NB4 (cell line): ENCODE measurements at regions not wholly inside any gene's neighbourhood (a gene's known extent, or its start where the extent isn't known, plus 50 kb on each side); places are given as distances from the start of the nearest gene placed in this dataset.

Experiments used
- DNase-seq: peaks from one replicate; pipeline ENCODE4 v3.0.0; 2010; ENCODE audit warnings: low read depth
- H3K4me3 ChIP-seq: one replicate; pipeline ENCODE4 v1.5.1; 2011; ENCODE audit warnings: mild to moderate bottlenecking, low read depth, low read length, moderate library complexity
- MYC ChIP-seq: IDR thresholded peaks from 2 replicates; pipeline ENCODE4 v1.6.1; 2011; ENCODE audit warnings: low read depth, low read length
- POLR2A ChIP-seq: IDR thresholded peaks from 2 replicates; pipeline ENCODE4 v1.6.1; 2011; ENCODE audit warnings: mild to moderate bottlenecking; ENCODE audit not compliant: insufficient read length; ENCODE audit errors: extremely low read depth
- TF ChIP-seq, protein P1 (sequence below): IDR thresholded peaks from 2 replicates; pipeline ENCODE4 v1.6.1; 2011; ENCODE audit warnings: low read depth, low read length
- TF ChIP-seq, protein P2 (sequence below): IDR thresholded peaks from one replicate; pipeline ENCODE4 v1.5.1; 2012; ENCODE audit warnings: low read depth, low read length

DNA sequence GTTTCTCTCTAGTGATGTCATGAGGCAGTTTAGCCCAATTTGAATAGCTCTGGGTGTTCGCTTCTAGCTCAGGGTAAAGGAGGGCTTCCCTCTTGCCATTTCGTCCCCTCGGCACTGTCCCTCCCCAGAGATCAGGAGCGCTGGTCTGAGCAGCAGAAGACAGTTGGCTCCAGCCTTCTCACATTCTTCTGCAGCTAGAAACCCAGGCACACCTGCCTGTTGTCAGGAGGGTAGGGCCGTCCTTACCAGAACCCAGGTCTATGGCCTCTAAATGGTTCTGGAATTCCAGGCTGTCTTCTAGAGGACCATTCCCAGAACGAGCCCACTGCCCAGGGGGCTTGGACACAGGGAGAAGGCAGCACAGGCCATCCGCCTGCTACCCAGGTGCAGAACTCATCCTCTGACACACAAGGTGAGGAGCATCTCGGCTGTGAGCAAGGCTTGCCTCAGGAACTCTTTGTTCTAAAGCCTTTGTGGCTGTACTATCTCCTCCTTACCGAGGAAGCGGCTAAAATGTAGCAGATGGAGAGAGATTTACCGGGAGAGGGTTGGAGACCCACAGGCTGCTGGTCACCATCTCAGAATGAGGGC is 255.6 kb upstream of the IRX2 start:
- H3K4me3 ChIP-seq = no peak overlapping the region
- DNase-seq = no peak
- TF ChIP-seq MYC = no peak
- TF ChIP-seq, protein P1, sequence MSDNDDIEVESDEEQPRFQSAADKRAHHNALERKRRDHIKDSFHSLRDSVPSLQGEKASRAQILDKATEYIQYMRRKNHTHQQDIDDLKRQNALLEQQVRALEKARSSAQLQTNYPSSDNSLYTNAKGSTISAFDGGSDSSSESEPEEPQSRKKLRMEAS = no peak
- TF ChIP-seq POLR2A = no peak
- TF ChIP-seq, protein P2, sequence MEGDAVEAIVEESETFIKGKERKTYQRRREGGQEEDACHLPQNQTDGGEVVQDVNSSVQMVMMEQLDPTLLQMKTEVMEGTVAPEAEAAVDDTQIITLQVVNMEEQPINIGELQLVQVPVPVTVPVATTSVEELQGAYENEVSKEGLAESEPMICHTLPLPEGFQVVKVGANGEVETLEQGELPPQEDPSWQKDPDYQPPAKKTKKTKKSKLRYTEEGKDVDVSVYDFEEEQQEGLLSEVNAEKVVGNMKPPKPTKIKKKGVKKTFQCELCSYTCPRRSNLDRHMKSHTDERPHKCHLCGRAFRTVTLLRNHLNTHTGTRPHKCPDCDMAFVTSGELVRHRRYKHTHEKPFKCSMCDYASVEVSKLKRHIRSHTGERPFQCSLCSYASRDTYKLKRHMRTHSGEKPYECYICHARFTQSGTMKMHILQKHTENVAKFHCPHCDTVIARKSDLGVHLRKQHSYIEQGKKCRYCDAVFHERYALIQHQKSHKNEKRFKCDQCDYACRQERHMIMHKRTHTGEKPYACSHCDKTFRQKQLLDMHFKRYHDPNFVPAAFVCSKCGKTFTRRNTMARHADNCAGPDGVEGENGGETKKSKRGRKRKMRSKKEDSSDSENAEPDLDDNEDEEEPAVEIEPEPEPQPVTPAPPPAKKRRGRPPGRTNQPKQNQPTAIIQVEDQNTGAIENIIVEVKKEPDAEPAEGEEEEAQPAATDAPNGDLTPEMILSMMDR = no peak

DNA sequence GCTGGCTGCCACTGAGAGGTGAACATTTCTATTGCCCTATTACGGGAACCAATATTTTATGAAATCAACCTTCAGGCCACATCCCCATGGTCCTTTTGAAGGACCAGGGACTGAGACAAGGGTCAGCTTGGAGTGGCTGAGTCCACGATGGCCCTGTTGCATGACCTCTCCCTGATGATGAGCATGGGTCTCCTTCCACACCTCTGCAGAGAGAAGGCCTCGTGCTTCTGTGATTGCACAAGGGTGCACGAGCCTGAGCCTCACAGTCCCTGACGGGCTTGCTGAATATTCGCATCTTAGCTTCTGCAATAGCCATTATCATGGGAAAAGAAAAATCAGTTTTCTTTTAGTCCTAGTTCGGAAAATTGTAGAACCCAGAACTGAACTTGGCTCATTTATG is 255.0 kb upstream of the IRX2 start:
- H3K4me3 ChIP-seq = no peak overlapping the region
- DNase-seq = no peak
- TF ChIP-seq, protein P1 = no peak
- TF ChIP-seq, protein P2 = no peak
- TF ChIP-seq POLR2A (no peak), MYC (no peak)

DNA sequence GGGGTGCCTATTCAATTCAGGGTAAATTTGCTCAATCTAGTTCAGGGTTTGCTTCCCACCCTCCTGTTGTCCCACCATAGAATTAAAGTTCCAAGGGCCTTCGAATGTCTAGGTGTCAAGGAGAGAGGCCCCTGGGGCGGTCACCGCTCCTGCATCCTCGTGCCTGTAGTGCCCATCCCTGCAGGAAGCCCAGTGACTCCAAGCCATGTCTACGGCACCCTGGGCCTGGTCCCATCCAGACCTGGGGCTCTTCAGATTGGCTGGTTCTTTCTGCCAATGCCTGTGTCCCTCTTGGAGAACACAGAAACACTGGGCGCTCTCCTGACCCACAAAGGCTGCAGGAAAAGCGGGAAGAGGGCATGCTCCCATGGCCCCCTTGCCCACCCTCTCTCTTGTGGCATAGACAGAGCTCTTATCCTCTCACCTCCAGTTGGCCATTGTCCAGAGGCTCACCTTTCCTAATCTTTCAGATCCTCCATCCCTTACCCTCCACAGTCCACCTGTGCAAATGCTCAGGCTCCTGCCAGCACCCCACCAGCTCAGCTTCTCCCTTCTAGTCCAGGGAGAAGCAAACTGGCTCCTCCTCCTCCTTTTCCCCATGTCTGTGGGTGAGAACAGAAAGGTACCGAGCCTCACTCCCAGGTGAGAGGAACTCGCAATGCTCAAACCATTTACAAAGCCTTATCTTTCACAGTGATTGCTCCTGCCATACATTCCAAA is 253.0 kb upstream of the IRX2 start:
- DNase-seq = no peak
- no peak overlapping the region for H3K4me3 ChIP-seq
- TF ChIP-seq POLR2A (no peak), MYC (no peak)
- TF ChIP-seq, protein P1 = no peak
- TF ChIP-seq, protein P2 = no peak

DNA sequence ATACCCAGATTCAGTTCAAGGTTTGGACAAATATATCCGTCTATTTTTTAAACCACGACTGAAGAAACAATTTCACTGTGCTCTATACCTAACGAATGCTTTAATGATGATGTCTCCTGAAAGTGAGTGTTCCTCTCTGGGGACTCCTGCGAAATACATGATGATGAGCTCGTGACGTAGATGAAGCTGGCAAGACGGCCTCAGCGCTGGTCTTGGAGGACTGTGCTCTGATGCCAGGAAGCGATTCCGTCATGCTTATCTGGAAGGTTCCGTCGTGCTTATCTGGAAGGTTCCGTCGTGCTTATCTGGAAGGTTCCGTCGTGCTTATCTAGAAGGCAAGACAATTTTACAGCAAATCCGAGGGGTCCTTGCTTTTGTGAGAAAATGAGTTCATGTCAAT is 250.8 kb upstream of the IRX2 start:
- TF ChIP-seq MYC (no peak), POLR2A (no peak)
- TF ChIP-seq, protein P2 = no peak
- TF ChIP-seq, protein P1 = no peak
- H3K4me3 ChIP-seq = no peak overlapping the region
- no peak for DNase-seq

DNA sequence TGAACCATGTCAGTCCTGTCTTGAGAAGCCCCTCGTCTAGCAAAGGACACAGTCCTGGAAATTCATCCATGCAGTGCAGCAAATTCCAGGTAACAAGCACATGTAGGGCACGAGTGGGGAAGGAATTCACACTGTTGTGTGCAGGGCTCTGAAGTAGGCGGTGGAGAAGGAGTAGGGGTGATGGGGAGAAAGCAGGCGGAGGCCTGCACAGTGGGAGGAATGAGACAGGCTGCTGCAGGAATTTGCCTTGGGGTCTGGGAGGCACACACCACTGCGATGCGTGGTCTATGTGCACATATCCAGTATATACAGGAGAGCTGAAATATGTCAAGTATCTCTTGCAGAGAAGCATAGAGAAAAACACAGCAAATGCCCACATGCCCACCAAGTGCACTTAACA is 249.2 kb upstream of the IRX2 start:
- H3K4me3 ChIP-seq = no peak overlapping the region
- no peak for DNase-seq
- TF ChIP-seq, protein P2 = no peak
- TF ChIP-seq MYC (no peak), POLR2A (no peak)
- TF ChIP-seq, protein P1 = no peak
